ENCODE measurements at regions not wholly inside any gene's neighbourhood (a gene's known extent, or its start where the extent isn't known, plus 50 kb on each side); places are given as distances from the start of the nearest gene placed in this dataset.

DNA sequence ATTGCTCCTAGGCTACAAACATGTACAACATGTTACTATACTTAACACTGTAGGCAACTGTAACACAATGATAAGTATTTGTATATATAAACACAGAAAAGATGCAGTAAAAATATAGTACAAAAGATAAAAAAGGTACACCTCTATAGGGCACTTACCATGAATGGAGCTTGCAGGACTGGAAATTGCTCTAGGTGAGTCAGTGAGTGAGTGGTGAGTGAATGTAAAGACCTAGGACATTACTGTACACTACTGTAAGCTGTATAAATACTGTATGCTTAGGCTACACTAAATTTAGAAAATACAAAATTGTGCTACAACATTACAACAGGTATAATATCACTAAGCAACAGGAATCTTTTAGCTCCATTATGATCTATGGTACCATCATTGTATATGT is 312.0 kb upstream of the PREP start:
- TF ChIP-seq, protein P1, sequence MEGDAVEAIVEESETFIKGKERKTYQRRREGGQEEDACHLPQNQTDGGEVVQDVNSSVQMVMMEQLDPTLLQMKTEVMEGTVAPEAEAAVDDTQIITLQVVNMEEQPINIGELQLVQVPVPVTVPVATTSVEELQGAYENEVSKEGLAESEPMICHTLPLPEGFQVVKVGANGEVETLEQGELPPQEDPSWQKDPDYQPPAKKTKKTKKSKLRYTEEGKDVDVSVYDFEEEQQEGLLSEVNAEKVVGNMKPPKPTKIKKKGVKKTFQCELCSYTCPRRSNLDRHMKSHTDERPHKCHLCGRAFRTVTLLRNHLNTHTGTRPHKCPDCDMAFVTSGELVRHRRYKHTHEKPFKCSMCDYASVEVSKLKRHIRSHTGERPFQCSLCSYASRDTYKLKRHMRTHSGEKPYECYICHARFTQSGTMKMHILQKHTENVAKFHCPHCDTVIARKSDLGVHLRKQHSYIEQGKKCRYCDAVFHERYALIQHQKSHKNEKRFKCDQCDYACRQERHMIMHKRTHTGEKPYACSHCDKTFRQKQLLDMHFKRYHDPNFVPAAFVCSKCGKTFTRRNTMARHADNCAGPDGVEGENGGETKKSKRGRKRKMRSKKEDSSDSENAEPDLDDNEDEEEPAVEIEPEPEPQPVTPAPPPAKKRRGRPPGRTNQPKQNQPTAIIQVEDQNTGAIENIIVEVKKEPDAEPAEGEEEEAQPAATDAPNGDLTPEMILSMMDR (IDR thresholded peaks at IDR 0.05), result no peak
- TF ChIP-seq POLR2A (IDR thresholded peaks at IDR 0.05), result no peak

All from testis (tissue), 2 donors.